Cardiac fibroblast (primary cell): ENCODE measurements at regions not wholly inside any gene's neighbourhood (a gene's known extent, or its start where the extent isn't known, plus 50 kb on each side); places are given as distances from the start of the nearest gene placed in this dataset.

Experiments used
- DNase-seq, 2 donors: peaks; one replicate each; pipeline versions ENCODE4 v3.0.0 to v3.0.0-alpha.2; 2010; ENCODE audit warnings: low read depth in 2 of 2
- H3K4me3 ChIP-seq, 2 donors: replicated peaks in 1 of 2; 1 replicate in 1 of 2; 2 replicates in 1 of 2; pipeline ENCODE4 v1.5.1; 2011; ENCODE audit warnings: low read depth in 2 of 2, low read length in 2 of 2, mild to moderate bottlenecking in 2 of 2, moderate library complexity in 1 of 2
- TF ChIP-seq, protein P1 (sequence below): IDR thresholded peaks from one replicate; pipeline ENCODE4 v1.5.1; 2011; ENCODE audit warnings: low read depth, mild to moderate bottlenecking, low read length, inconsistent platforms

GRCh38 chr13:74825938-74826246, 656.1 kb downstream of the TBC1D4 start:
- H3K4me3 ChIP-seq: no peak overlapping the region
- TF ChIP-seq, protein P1, sequence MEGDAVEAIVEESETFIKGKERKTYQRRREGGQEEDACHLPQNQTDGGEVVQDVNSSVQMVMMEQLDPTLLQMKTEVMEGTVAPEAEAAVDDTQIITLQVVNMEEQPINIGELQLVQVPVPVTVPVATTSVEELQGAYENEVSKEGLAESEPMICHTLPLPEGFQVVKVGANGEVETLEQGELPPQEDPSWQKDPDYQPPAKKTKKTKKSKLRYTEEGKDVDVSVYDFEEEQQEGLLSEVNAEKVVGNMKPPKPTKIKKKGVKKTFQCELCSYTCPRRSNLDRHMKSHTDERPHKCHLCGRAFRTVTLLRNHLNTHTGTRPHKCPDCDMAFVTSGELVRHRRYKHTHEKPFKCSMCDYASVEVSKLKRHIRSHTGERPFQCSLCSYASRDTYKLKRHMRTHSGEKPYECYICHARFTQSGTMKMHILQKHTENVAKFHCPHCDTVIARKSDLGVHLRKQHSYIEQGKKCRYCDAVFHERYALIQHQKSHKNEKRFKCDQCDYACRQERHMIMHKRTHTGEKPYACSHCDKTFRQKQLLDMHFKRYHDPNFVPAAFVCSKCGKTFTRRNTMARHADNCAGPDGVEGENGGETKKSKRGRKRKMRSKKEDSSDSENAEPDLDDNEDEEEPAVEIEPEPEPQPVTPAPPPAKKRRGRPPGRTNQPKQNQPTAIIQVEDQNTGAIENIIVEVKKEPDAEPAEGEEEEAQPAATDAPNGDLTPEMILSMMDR: no peak
- no peak for DNase-seq

DNA sequence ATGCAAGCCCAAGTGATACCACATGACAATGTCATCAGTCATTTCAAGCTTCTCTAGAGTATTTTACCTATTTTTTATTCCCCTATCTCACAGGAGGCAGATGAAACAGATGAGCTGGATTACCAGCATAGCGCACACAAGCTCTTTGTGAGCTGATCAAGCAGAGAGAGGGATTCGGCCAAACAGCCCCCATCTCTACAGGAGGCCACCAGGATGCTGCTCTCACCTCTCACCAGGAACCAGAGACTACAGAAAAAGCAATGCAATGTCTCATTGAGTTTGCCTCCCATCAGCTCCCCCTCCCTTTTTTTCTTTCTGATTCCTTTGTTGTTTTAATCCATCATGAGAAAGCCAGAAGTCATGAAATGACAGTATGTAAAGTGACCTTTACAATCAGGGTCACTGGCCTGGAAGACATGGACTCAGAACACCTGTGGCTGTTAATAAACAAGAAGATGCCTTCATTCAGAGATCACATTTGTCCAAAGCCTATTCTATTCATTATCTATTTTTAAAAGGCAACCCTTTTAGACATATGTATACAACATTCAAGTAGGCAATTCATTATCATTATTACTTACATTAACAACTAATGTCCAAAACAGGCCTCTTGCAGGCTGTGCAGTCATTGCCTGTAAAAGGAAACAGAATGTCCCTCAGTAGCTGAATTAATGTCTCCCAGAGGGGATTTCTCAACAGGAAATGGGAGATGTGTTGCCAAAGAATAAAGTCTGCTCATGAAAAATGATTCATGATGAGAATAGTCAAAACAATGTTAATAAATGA, 656.6 kb downstream of the TBC1D4 start:
- H3K4me3 ChIP-seq: no peak overlapping the region
- TF ChIP-seq, protein P1: no peak
- DNase-seq: peak; percentile 84 to 98

- DNase-seq: no peak
- TF ChIP-seq, protein P1: no peak
- H3K4me3 ChIP-seq: no peak overlapping the region
Observed at GRCh38 chr13:74820809-74821208, 661.2 kb downstream of the TBC1D4 start.

DNA sequence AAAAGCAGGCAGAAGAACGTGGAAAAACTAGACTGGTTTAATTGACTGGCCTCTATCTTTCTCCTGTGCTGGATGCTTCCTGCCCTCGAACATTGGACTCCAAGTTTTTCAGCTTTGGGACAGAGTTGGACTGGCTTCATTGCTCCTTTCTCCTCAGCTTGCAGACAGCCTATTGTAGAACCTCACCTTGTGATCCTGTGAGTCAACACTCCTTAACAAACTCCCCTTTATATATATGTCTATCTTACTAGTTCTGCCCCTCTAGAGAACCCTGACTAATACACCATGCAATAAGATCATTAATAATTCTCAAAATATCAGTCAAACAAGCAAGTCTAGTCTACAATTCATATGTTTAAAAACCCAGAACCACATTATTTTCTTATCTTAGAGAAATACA, 662.4 kb downstream of the TBC1D4 start:
- TF ChIP-seq, protein P1: no peak
- H3K4me3 ChIP-seq: no peak overlapping the region
- peak in 1 of 2 donors; percentile 29 for DNase-seq

GRCh38 chr13:74816737-74817136, 665.2 kb downstream of the TBC1D4 start:
- no peak overlapping the region for H3K4me3 ChIP-seq
- TF ChIP-seq, protein P1: no peak
- no peak for DNase-seq

- no peak overlapping the region for H3K4me3 ChIP-seq
- DNase-seq: no peak
- TF ChIP-seq, protein P1: no peak
Observed at GRCh38 chr13:74796157-74796556, 662.0 kb upstream of the KLF12 start.

DNA sequence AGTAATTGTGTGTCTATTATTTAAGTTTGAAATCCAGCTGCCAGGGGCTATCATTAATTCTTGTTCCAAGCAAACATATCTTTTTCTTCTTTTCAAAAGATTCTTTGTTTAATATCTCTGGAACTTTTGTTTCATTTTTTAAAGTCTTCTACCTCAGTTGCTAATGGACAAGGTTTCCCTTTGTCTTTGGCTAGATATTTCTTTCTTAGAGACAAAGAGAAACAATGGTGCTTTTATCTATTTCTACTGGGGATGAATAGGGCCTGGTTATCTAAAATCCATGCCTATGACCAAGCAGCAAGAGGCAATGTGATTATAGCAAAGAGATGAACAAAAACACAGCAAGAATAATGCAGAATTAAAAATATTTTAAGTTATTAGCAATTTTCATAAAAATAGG, 661.3 kb upstream of the KLF12 start:
- no peak for DNase-seq

More for the DNA sequence above, 661.3 kb upstream of the KLF12 start:
- no peak overlapping the region for H3K4me3 ChIP-seq
- TF ChIP-seq, protein P1: no peak
